ENCODE measurements at regions not wholly inside any gene's neighbourhood (a gene's known extent, or its start where the extent isn't known, plus 50 kb on each side); places are given as distances from the start of the nearest gene placed in this dataset.

DNA sequence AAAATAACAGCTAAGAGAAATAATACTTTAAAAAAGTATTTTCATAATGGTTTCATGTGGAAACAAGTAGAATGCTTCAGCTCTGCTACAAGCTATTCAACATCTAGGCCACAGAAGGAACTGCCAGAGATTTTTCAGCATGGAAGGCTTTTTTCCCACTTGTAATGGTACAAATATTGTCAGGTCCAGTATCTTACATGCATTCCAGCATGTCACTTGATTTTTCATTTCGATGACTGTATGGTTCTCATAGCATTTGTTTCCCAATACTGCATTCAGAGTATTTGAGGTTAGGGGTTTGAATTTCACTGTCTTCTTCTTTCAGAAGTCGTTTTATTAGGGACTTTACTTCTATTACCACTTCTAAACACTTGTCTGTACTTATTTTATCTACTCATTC lies 1701.5 kb upstream of the FLRT2 start:
- no peaks in the 10 kb centered on the region for H3K9me3 ChIP-seq (ENCODE audit: control insufficient read depth, low read length)
- H3K4me2 ChIP-seq (ENCODE audit: low read length): no peak overlapping the region
- H3K27ac ChIP-seq: no peak overlapping the region
- H3K4me3 ChIP-seq (ENCODE audit: low read depth, low read length): no peak overlapping the region
- H3K9ac ChIP-seq: no peak overlapping the region
- H3K4me1 ChIP-seq: no peaks in the 10 kb centered on the region
- no peaks in the 10 kb centered on the region for H3K36me3 ChIP-seq (ENCODE audit: control insufficient read depth, insufficient read depth, low read length)
- TF ChIP-seq, protein P1, sequence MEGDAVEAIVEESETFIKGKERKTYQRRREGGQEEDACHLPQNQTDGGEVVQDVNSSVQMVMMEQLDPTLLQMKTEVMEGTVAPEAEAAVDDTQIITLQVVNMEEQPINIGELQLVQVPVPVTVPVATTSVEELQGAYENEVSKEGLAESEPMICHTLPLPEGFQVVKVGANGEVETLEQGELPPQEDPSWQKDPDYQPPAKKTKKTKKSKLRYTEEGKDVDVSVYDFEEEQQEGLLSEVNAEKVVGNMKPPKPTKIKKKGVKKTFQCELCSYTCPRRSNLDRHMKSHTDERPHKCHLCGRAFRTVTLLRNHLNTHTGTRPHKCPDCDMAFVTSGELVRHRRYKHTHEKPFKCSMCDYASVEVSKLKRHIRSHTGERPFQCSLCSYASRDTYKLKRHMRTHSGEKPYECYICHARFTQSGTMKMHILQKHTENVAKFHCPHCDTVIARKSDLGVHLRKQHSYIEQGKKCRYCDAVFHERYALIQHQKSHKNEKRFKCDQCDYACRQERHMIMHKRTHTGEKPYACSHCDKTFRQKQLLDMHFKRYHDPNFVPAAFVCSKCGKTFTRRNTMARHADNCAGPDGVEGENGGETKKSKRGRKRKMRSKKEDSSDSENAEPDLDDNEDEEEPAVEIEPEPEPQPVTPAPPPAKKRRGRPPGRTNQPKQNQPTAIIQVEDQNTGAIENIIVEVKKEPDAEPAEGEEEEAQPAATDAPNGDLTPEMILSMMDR (IDR thresholded peaks at IDR 0.05): no peak
- H3K79me2 ChIP-seq: no peaks in the 10 kb centered on the region
- H2AFZ ChIP-seq: no peak overlapping the region
- no peaks in the 10 kb centered on the region for H3K27me3 ChIP-seq (ENCODE audit: control insufficient read depth, insufficient read depth, low read length)

DNA sequence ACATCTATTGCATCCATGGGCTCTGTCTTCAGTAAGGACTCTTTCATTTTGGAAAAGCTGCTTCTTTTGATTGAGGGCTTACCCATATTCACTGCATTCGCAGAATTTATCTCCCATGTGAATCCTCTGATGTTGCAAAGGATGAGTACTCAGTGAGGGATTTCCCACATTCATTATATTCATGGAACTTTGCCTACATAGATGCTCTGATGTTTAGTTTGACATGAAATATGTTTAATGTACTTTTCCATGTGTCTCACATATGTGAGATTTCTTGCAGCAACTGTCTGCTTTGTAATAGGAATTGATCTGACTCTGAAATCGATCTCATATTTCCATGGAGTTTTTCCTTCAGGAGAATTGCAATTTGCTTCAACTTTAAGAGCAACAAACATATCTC lies 1699.6 kb upstream of the FLRT2 start:
- no peaks in the 10 kb centered on the region for H3K27me3 ChIP-seq (ENCODE audit: control insufficient read depth, insufficient read depth, low read length)
- H2AFZ ChIP-seq: no peak overlapping the region
- H3K4me2 ChIP-seq (ENCODE audit: low read length): no peak overlapping the region
- no peak overlapping the region for H3K4me3 ChIP-seq (ENCODE audit: low read depth, low read length)
- no peaks in the 10 kb centered on the region for H3K9me3 ChIP-seq (ENCODE audit: control insufficient read depth, low read length)
- no peak overlapping the region for H3K9ac ChIP-seq
- no peaks in the 10 kb centered on the region for H3K36me3 ChIP-seq (ENCODE audit: control insufficient read depth, insufficient read depth, low read length)
- no peaks in the 10 kb centered on the region for H3K4me1 ChIP-seq
- no peak overlapping the region for H3K27ac ChIP-seq
- TF ChIP-seq, protein P1 (IDR thresholded peaks at IDR 0.05): no peak
- H3K79me2 ChIP-seq: no peaks in the 10 kb centered on the region

DNA sequence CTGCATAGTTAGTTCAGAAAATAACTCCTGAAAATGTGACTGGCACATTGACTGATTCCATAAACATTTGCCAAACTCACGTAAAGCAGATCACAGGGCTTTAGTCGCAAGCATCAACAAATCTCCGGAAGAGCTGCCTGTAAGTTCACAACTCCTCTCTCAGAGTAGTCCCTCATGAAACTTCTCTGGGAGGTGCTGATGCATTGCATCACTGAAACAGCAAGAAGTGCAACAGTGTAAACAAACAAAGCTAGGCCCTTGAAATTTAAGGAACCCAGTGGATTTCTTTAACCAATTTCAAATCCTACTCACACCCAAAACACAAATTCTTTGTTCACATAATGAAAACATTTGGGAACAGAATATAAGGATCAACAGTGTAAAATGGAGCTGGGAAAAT lies 1691.7 kb upstream of the FLRT2 start:
- Histone ChIP-seq H3K9me3 (ENCODE audit: control insufficient read depth, low read length) (no peaks in the 10 kb centered on the region), H2AFZ (no peak overlapping the region), H3K9ac (no peak overlapping the region), H3K79me2 (no peaks in the 10 kb centered on the region), H3K4me2 (ENCODE audit: low read length) (no peak overlapping the region), H3K27ac (no peak overlapping the region), H3K4me3 (ENCODE audit: low read depth, low read length) (no peak overlapping the region), H3K36me3 (ENCODE audit: control insufficient read depth, insufficient read depth, low read length) (no peaks in the 10 kb centered on the region), H3K27me3 (ENCODE audit: control insufficient read depth, insufficient read depth, low read length) (no peaks in the 10 kb centered on the region), H3K4me1 (no peaks in the 10 kb centered on the region)
- TF ChIP-seq, protein P1 (IDR thresholded peaks at IDR 0.05): no peak

DNA sequence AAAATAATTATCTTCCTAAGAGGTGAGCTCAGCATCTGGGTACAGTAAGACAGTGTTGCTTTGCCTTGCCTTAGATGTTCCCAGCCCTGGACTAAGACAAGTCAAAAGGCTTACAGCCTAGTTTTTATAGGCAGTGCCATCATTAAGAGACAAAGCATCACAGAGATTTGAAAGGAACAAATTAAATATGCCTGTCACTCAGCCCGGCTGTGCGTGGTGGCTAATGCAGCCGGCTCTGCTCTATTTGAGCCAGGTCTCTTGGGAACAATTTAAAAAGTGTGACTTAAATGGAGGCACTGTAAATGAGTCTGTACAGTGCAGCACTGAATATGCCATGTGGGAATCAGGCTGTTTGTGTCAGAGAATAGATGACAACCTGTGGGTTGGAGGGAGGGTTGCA lies 1687.4 kb upstream of the FLRT2 start:
- Histone ChIP-seq H3K9me3 (ENCODE audit: control insufficient read depth, low read length) (no peaks in the 10 kb centered on the region), H3K79me2 (no peaks in the 10 kb centered on the region), H3K4me2 (ENCODE audit: low read length) (no peak overlapping the region), H3K27ac (no peak overlapping the region), H3K27me3 (ENCODE audit: control insufficient read depth, insufficient read depth, low read length) (no peaks in the 10 kb centered on the region), H2AFZ (no peak overlapping the region), H3K4me3 (ENCODE audit: low read depth, low read length) (no peak overlapping the region), H3K36me3 (ENCODE audit: control insufficient read depth, insufficient read depth, low read length) (no peaks in the 10 kb centered on the region), H3K9ac (no peak overlapping the region), H3K4me1 (no peaks in the 10 kb centered on the region)
- TF ChIP-seq, protein P1 (IDR thresholded peaks at IDR 0.05): no peak

DNA sequence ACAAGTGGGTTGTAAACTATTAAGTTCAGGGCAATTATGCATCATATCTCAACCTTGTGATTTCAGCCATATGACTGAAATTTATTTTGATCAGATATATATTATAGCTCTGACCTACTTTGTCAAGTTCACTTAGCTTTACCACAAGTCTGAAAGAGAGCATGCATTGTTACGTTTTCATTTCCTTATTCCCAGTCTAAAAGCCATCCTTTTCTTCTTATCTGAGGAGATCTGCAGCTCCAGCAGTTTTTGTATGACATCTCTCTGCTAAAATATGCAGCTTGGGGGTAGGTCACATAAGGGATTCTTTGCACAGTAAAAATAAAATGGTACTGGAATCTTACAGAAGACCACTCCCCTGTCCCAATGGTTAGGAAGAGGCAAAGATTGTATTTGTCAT lies 1682.8 kb upstream of the FLRT2 start:
- Histone ChIP-seq H3K27ac (no peak overlapping the region), H3K4me1 (no peaks in the 10 kb centered on the region), H3K27me3 (ENCODE audit: control insufficient read depth, insufficient read depth, low read length) (no peaks in the 10 kb centered on the region), H3K9ac (no peak overlapping the region), H2AFZ (no peak overlapping the region), H3K9me3 (ENCODE audit: control insufficient read depth, low read length) (no peaks in the 10 kb centered on the region), H3K36me3 (ENCODE audit: control insufficient read depth, insufficient read depth, low read length) (no peaks in the 10 kb centered on the region), H3K4me3 (ENCODE audit: low read depth, low read length) (no peak overlapping the region), H3K79me2 (no peaks in the 10 kb centered on the region), H3K4me2 (ENCODE audit: low read length) (no peak overlapping the region)
- TF ChIP-seq, protein P1 (IDR thresholded peaks at IDR 0.05): no peak
